ENCODE measurements at regions not wholly inside any gene's neighbourhood (a gene's known extent, or its start where the extent isn't known, plus 50 kb on each side); places are given as distances from the start of the nearest gene placed in this dataset.

DNA sequence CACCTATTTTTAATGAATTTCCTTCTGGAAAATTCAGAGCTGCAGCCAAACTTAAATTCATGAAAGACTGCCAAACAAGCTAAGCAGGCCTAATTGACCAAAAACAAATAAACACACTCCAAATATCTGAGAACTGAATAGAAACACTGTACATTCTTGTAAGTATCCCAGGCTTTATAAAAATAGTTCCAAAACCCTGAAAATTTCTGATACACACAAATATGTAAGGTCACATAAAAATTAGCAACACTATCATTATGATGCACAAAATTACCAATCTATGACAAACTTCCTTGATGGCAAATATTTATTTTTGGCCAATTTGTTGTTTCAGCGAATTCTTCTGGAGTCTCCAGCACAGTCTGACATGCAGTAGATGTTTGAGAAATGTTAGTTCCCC, 117.9 kb upstream of the UBE2E2 start:
- Histone ChIP-seq H4K20me1 (ENCODE audit: control insufficient read depth, insufficient read depth, insufficient read length) (no peaks in the 10 kb centered on the region), H3K27me3 (ENCODE audit: insufficient read depth, low read length) (no peaks in the 10 kb centered on the region), H2BK5ac (ENCODE audit: insufficient read length, low read length) (no peak overlapping the region), H3T11ph (ENCODE audit: low read length) (no peak overlapping the region), H2BK120ac (ENCODE audit: low read depth, low read length, poor library complexity, severe bottlenecking) (no peak overlapping the region), H2AK5ac (ENCODE audit: insufficient read length, low read length) (no peak overlapping the region), H3K4me1 (ENCODE audit: insufficient read depth, low read length) (peaks cover 3% of the 10 kb centered on the region; the same call in 1 of the 2 replicates), H3K9me3 (ENCODE audit: control insufficient read depth, low read depth, low read length) (no peaks in the 10 kb centered on the region), H4K91ac (ENCODE audit: insufficient read length, low read depth, low read length) (no peak overlapping the region), H3K4ac (ENCODE audit: low read depth, low read length) (no peak overlapping the region), H3K4me2 (ENCODE audit: insufficient read depth, insufficient read length, low read length) (no peak overlapping the region), H3K23ac (ENCODE audit: insufficient read length, low read depth, low read length) (no peak overlapping the region), H3K56ac (ENCODE audit: insufficient read length, low read depth, low read length) (no peak overlapping the region), H2BK15ac (ENCODE audit: low read depth, low read length) (no peak overlapping the region), H4K8ac (replicated peaks; ENCODE audit: insufficient read length, low read depth, low read length) (no peak overlapping the region), H2BK12ac (ENCODE audit: insufficient read length, low read depth, low read length) (no peak overlapping the region), H3K79me2 (ENCODE audit: insufficient read depth, low read length) (no peaks in the 10 kb centered on the region), H3K18ac (ENCODE audit: insufficient read length, low read depth, low read length) (no peak overlapping the region), H3K9ac (ENCODE audit: extremely low read depth, insufficient read length, low read length) (no peak overlapping the region), H3K23me2 (ENCODE audit: insufficient read length, low read depth, low read length, poor library complexity, severe bottlenecking) (no peaks in the 10 kb centered on the region), H2BK20ac (ENCODE audit: low read depth, low read length, poor library complexity, severe bottlenecking) (no peak overlapping the region), H3K27ac (ENCODE audit: insufficient read length, low read depth, low read length) (no peak overlapping the region), H3K14ac (ENCODE audit: insufficient read depth, low read length) (no peak overlapping the region), H2AFZ (ENCODE audit: low read length) (no peak overlapping the region), H4K5ac (ENCODE audit: insufficient read length, low read depth, low read length) (no peak overlapping the region), H3K79me1 (ENCODE audit: insufficient read depth, low read depth, low read length, poor library complexity, severe bottlenecking) (no peaks in the 10 kb centered on the region)
- TF ChIP-seq, protein P1, sequence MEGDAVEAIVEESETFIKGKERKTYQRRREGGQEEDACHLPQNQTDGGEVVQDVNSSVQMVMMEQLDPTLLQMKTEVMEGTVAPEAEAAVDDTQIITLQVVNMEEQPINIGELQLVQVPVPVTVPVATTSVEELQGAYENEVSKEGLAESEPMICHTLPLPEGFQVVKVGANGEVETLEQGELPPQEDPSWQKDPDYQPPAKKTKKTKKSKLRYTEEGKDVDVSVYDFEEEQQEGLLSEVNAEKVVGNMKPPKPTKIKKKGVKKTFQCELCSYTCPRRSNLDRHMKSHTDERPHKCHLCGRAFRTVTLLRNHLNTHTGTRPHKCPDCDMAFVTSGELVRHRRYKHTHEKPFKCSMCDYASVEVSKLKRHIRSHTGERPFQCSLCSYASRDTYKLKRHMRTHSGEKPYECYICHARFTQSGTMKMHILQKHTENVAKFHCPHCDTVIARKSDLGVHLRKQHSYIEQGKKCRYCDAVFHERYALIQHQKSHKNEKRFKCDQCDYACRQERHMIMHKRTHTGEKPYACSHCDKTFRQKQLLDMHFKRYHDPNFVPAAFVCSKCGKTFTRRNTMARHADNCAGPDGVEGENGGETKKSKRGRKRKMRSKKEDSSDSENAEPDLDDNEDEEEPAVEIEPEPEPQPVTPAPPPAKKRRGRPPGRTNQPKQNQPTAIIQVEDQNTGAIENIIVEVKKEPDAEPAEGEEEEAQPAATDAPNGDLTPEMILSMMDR (conservative IDR thresholded peaks at IDR 0.05), result no peak
- Mint-ChIP-seq H3K4me1 (peaks cover 5 to 7% of the 10 kb centered on the region in 2 experiments), H3K27me3 (ENCODE audit: low read depth) (no peaks in the 10 kb centered on the region), H3K4me3 (no peak overlapping the region), H3K36me3 (ENCODE audit: insufficient read depth in 1 of 3, low read depth in 3 of 3) (no peaks in the 10 kb centered on the region), H3K27ac (no peak overlapping the region), H3K9me3 (peaks cover 0 to 9% of the 10 kb centered on the region in 2 experiments; a peak in 2 of 5 replicates)
- no peak for DNase-seq
- no CpG with 5 or more reads among the region's 1 CpG for WGBS (ENCODE audit: extremely low coverage, insufficient read length, low lambda C conversion rate)
